ENCODE measurements at regions not wholly inside any gene's neighbourhood (a gene's known extent, or its start where the extent isn't known, plus 50 kb on each side); places are given as distances from the start of the nearest gene placed in this dataset.

DNA sequence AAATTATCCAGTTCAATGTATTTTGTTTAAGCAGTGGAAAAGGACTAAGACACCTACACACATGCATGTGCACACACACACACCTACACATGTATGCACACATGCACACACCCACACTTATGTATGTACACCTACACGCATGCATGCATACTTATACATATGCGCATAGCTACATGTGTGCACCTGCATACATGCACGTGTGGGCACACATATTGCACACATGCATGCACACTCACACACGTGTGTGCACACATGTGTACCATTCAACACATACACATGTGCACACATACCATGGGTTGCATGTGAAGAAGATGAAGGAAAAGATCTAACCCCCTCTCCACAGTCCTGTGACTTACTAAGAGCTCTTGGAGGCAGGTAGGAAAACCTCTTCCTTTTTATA is 122.0 kb upstream of the MAFB start:
- no peak for TF ChIP-seq POLR2A (IDR thresholded peaks at IDR 0.05)
- TF ChIP-seq CTCF (IDR thresholded peaks at IDR 0.05): no peak

All from testis (tissue), 2 donors.